ENCODE measurements at regions not wholly inside any gene's neighbourhood (a gene's known extent, or its start where the extent isn't known, plus 50 kb on each side); places are given as distances from the start of the nearest gene placed in this dataset.

GRCh38 chr4:29043411-29043810 lies 1676.8 kb upstream of the PCDH7 start:
- no peak for DNase-seq (ENCODE audit: low read depth, low spot score)
- WGBS (ENCODE audit: insufficient coverage, insufficient read length), result no CpG with 5 or more reads among the region's 5 CpGs

DNA sequence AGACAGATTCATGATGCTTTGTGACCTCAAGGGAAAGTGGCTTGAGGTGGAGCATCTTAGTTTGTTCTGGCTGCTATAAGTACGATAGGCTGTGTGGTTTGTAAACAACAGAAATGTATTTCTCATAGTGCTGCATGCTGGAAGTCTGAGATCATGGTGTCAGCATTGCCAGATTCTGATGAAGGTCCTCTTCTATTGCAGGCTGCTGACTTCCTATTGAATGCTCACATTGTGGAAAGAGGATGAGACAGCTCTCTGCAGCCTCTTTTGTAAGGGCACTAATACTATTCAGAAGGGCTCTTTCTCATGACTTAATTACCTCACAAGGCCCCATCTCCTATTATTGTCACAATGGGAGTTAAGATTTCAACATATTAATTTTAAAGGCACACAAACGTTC lies 1674.0 kb upstream of the PCDH7 start:
- Histone ChIP-seq H3K27ac (ENCODE audit: low read length) (no peak overlapping the region), H3K27me3 (ENCODE audit: control insufficient read depth, insufficient read depth, low read length) (no peaks in the 10 kb centered on the region), H3K9me3 (ENCODE audit: control insufficient read depth, insufficient read depth, low read length) (no peaks in the 10 kb centered on the region), H3K36me3 (ENCODE audit: control insufficient read depth, insufficient read depth, low read length) (no peaks in the 10 kb centered on the region), H3K4me3 (ENCODE audit: low read length) (no peak overlapping the region), H3K4me1 (ENCODE audit: control insufficient read depth, insufficient read depth, low read length) (no peaks in the 10 kb centered on the region)
- WGBS (ENCODE audit: insufficient coverage, insufficient read length), result no CpG with 5 or more reads among the region's 2 CpGs
- DNase-seq (ENCODE audit: low read depth, low spot score), result no peak

More at GRCh38 chr4:29043411-29043810, 1676.8 kb upstream of the PCDH7 start:
- no peaks in the 10 kb centered on the region for H3K9me3 ChIP-seq (ENCODE audit: control insufficient read depth, insufficient read depth, low read length)
- no peaks in the 10 kb centered on the region for H3K27me3 ChIP-seq (ENCODE audit: control insufficient read depth, insufficient read depth, low read length)
- no peaks in the 10 kb centered on the region for H3K36me3 ChIP-seq (ENCODE audit: control insufficient read depth, insufficient read depth, low read length)
- no peaks in the 10 kb centered on the region for H3K4me1 ChIP-seq (ENCODE audit: control insufficient read depth, insufficient read depth, low read length)
- no peak overlapping the region for H3K4me3 ChIP-seq (ENCODE audit: low read length)
- no peak overlapping the region for H3K27ac ChIP-seq (ENCODE audit: low read length)

GRCh38 chr4:29046781-29047180 lies 1673.4 kb upstream of the PCDH7 start:
- Histone ChIP-seq H3K4me3 (ENCODE audit: low read length) (no peak overlapping the region), H3K4me1 (ENCODE audit: control insufficient read depth, insufficient read depth, low read length) (no peaks in the 10 kb centered on the region), H3K27ac (ENCODE audit: low read length) (no peak overlapping the region), H3K36me3 (ENCODE audit: control insufficient read depth, insufficient read depth, low read length) (no peaks in the 10 kb centered on the region), H3K27me3 (ENCODE audit: control insufficient read depth, insufficient read depth, low read length) (no peaks in the 10 kb centered on the region), H3K9me3 (ENCODE audit: control insufficient read depth, insufficient read depth, low read length) (no peaks in the 10 kb centered on the region)
- WGBS (ENCODE audit: insufficient coverage, insufficient read length), result no CpG with 5 or more reads among the region's 2 CpGs
- no peak for DNase-seq (ENCODE audit: low read depth, low spot score)

- Histone ChIP-seq H3K9me3 (ENCODE audit: control insufficient read depth, insufficient read depth, low read length) (no peaks in the 10 kb centered on the region), H3K27ac (ENCODE audit: low read length) (no peak overlapping the region), H3K4me1 (ENCODE audit: control insufficient read depth, insufficient read depth, low read length) (no peaks in the 10 kb centered on the region), H3K36me3 (ENCODE audit: control insufficient read depth, insufficient read depth, low read length) (no peaks in the 10 kb centered on the region), H3K27me3 (ENCODE audit: control insufficient read depth, insufficient read depth, low read length) (no peaks in the 10 kb centered on the region), H3K4me3 (ENCODE audit: low read length) (no peak overlapping the region)
- WGBS (ENCODE audit: insufficient coverage, insufficient read length), result no CpG with 5 or more reads among the region's 28 CpGs
- no peak for DNase-seq (ENCODE audit: low read depth, low spot score)
Measured at GRCh38 chr4:29047341-29048041, 1672.7 kb upstream of the PCDH7 start.

DNA sequence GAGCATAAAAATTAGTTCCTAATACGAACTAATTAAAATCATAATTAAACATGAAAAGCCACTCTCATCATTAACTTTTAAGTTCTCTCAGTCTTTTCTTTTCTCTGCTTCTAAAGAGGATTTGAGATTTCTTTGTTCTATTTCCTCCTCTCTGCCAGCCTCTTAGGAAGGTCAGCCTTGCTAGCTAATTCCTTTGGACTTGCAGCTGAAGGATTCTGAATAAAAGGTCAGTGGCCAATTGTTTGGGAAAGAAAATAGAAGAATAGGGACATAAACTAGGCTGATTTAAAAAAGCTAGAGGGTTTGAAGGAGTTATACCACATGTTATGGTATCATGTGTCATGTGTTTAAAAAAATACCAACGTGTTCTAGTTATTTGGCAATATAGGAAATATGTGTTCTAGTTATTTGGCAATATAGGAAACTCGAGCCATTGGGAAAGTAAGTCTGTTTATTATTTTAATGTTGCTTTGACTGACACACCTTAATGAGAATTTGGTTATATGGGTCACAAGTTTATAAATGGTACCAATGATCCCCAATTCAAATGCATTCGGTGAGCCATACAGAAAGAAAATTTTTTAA lies 1668.7 kb upstream of the PCDH7 start:
- H3K36me3 ChIP-seq (ENCODE audit: control insufficient read depth, insufficient read depth, low read length), result no peaks in the 10 kb centered on the region
- no peaks in the 10 kb centered on the region for H3K4me1 ChIP-seq (ENCODE audit: control insufficient read depth, insufficient read depth, low read length)
- H3K27me3 ChIP-seq (ENCODE audit: control insufficient read depth, insufficient read depth, low read length), result no peaks in the 10 kb centered on the region
- WGBS (ENCODE audit: insufficient coverage, insufficient read length), result 100% methylated on average over 1 of the region's 4 CpGs
- no peak for DNase-seq (ENCODE audit: low read depth, low spot score)
- H3K27ac ChIP-seq (ENCODE audit: low read length), result no peak overlapping the region
- no peak overlapping the region for H3K4me3 ChIP-seq (ENCODE audit: low read length)
- H3K9me3 ChIP-seq (ENCODE audit: control insufficient read depth, insufficient read depth, low read length), result no peaks in the 10 kb centered on the region

- no peak overlapping the region for H3K4me3 ChIP-seq (ENCODE audit: low read length)
- WGBS (ENCODE audit: insufficient coverage, insufficient read length), result no CpG with 5 or more reads among the region's 4 CpGs
- H3K27ac ChIP-seq (ENCODE audit: low read length), result no peak overlapping the region
- H3K9me3 ChIP-seq (ENCODE audit: control insufficient read depth, insufficient read depth, low read length), result no peaks in the 10 kb centered on the region
- no peaks in the 10 kb centered on the region for H3K36me3 ChIP-seq (ENCODE audit: control insufficient read depth, insufficient read depth, low read length)
- no peaks in the 10 kb centered on the region for H3K27me3 ChIP-seq (ENCODE audit: control insufficient read depth, insufficient read depth, low read length)
- DNase-seq (ENCODE audit: low read depth, low spot score), result no peak
- H3K4me1 ChIP-seq (ENCODE audit: control insufficient read depth, insufficient read depth, low read length), result no peaks in the 10 kb centered on the region
Measured at GRCh38 chr4:29052266-29052665, 1667.9 kb upstream of the PCDH7 start.

GRCh38 chr4:29058531-29058930 lies 1661.6 kb upstream of the PCDH7 start:
- Histone ChIP-seq H3K4me1 (ENCODE audit: control insufficient read depth, insufficient read depth, low read length) (no peaks in the 10 kb centered on the region), H3K4me3 (ENCODE audit: low read length) (no peak overlapping the region), H3K36me3 (ENCODE audit: control insufficient read depth, insufficient read depth, low read length) (no peaks in the 10 kb centered on the region), H3K27me3 (ENCODE audit: control insufficient read depth, insufficient read depth, low read length) (no peaks in the 10 kb centered on the region), H3K9me3 (ENCODE audit: control insufficient read depth, insufficient read depth, low read length) (no peaks in the 10 kb centered on the region), H3K27ac (ENCODE audit: low read length) (no peak overlapping the region)
- WGBS (ENCODE audit: insufficient coverage, insufficient read length), result no CpG with 5 or more reads among the region's 2 CpGs
- DNase-seq (ENCODE audit: low read depth, low spot score), result no peak

- no CpG with 5 or more reads among the region's 2 CpGs for WGBS (ENCODE audit: insufficient coverage, insufficient read length)
- no peak for DNase-seq (ENCODE audit: low read depth, low spot score)
- no peaks in the 10 kb centered on the region for H3K9me3 ChIP-seq (ENCODE audit: control insufficient read depth, insufficient read depth, low read length)
- no peaks in the 10 kb centered on the region for H3K27me3 ChIP-seq (ENCODE audit: control insufficient read depth, insufficient read depth, low read length)
- H3K27ac ChIP-seq (ENCODE audit: low read length), result no peak overlapping the region
- H3K4me3 ChIP-seq (ENCODE audit: low read length), result no peak overlapping the region
- H3K36me3 ChIP-seq (ENCODE audit: control insufficient read depth, insufficient read depth, low read length), result no peaks in the 10 kb centered on the region
- H3K4me1 ChIP-seq (ENCODE audit: control insufficient read depth, insufficient read depth, low read length), result no peaks in the 10 kb centered on the region
Measured at GRCh38 chr4:29066861-29067260, 1653.3 kb upstream of the PCDH7 start.

- Histone ChIP-seq H3K9me3 (ENCODE audit: control insufficient read depth, insufficient read depth, low read length) (no peaks in the 10 kb centered on the region), H3K27ac (ENCODE audit: low read length) (no peak overlapping the region), H3K4me3 (ENCODE audit: low read length) (no peak overlapping the region), H3K4me1 (ENCODE audit: control insufficient read depth, insufficient read depth, low read length) (no peaks in the 10 kb centered on the region), H3K36me3 (ENCODE audit: control insufficient read depth, insufficient read depth, low read length) (no peaks in the 10 kb centered on the region), H3K27me3 (ENCODE audit: control insufficient read depth, insufficient read depth, low read length) (no peaks in the 10 kb centered on the region)
- no peak for DNase-seq (ENCODE audit: low read depth, low spot score)
- no CpG with 5 or more reads among the region's 1 CpG for WGBS (ENCODE audit: insufficient coverage, insufficient read length)
Measured at GRCh38 chr4:29073571-29073970, 1646.6 kb upstream of the PCDH7 start.

GRCh38 chr4:29075366-29075765 lies 1644.8 kb upstream of the PCDH7 start:
- H3K9me3 ChIP-seq (ENCODE audit: control insufficient read depth, insufficient read depth, low read length), result no peaks in the 10 kb centered on the region
- H3K36me3 ChIP-seq (ENCODE audit: control insufficient read depth, insufficient read depth, low read length), result no peaks in the 10 kb centered on the region
- no peaks in the 10 kb centered on the region for H3K27me3 ChIP-seq (ENCODE audit: control insufficient read depth, insufficient read depth, low read length)
- no peaks in the 10 kb centered on the region for H3K4me1 ChIP-seq (ENCODE audit: control insufficient read depth, insufficient read depth, low read length)
- no peak overlapping the region for H3K4me3 ChIP-seq (ENCODE audit: low read length)
- DNase-seq (ENCODE audit: low read depth, low spot score), result no peak
- no peak overlapping the region for H3K27ac ChIP-seq (ENCODE audit: low read length)
- WGBS (ENCODE audit: insufficient coverage, insufficient read length), result no CpG with 5 or more reads among the region's 6 CpGs

DNA sequence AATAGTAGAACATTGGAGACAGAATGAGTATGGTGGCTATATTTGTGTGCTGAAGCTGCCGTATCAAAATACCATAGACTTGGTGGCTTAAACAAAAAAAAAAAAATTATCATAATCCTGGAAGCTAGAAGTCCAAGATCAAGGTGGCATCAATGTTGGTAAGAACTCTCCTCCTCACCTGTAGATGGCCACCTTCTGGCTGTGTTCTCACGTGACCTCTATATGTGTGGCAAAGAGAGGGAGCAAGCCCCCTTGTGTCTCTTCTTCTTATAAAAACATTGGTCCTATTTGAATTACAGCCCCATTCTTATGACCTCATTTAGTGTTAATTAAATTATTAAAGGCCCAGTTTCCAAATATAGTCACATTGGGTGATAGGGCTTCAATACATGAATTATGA lies 1640.9 kb upstream of the PCDH7 start:
- DNase-seq (ENCODE audit: low read depth, low spot score), result no peak
- H3K9me3 ChIP-seq (ENCODE audit: control insufficient read depth, insufficient read depth, low read length), result no peaks in the 10 kb centered on the region
- H3K36me3 ChIP-seq (ENCODE audit: control insufficient read depth, insufficient read depth, low read length), result no peaks in the 10 kb centered on the region
- no CpG with 5 or more reads among the region's 2 CpGs for WGBS (ENCODE audit: insufficient coverage, insufficient read length)
- no peak overlapping the region for H3K4me3 ChIP-seq (ENCODE audit: low read length)
- no peak overlapping the region for H3K27ac ChIP-seq (ENCODE audit: low read length)
- no peaks in the 10 kb centered on the region for H3K4me1 ChIP-seq (ENCODE audit: control insufficient read depth, insufficient read depth, low read length)
- no peaks in the 10 kb centered on the region for H3K27me3 ChIP-seq (ENCODE audit: control insufficient read depth, insufficient read depth, low read length)
